ENCODE measurements at regions not wholly inside any gene's neighbourhood (a gene's known extent, or its start where the extent isn't known, plus 50 kb on each side); places are given as distances from the start of the nearest gene placed in this dataset.
A peak's percentile ranks its signal among the peaks of the same experiment; 100 is the strongest.

DNA sequence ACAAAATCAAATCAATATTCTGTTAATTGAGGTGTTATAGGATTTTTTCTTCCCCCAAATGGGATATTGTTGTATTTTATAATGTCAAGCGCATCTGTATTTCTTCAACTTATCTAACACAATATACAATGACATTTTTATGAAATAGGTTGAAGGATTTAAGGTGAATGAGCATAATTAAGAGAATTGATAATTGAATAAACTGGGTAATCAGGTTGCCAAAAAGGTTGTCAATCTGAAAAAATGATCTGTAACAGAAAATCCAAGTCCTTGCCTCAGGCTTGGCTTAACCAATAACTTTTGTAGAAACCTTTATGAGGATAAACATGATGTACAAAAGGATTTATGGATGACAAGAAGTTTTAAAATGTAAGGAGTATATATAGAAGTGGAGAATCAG is 1101.7 kb upstream of the EYS start:
- Histone ChIP-seq H3K36me3 (ENCODE audit: control insufficient read depth in 2 of 3, insufficient read depth in 3 of 3, low read length in 3 of 3) (no peaks in the 10 kb centered on the region), H3K9me3 (ENCODE audit: control insufficient read depth in 2 of 3, insufficient read depth in 1 of 3, low read length in 3 of 3) (no peaks in the 10 kb centered on the region), H3K27me3 (ENCODE audit: control insufficient read depth, insufficient read depth, low read length) (no peaks in the 10 kb centered on the region), H3K4me1 (ENCODE audit: control insufficient read depth in 2 of 3, insufficient read depth in 2 of 3, low read depth in 1 of 3, low read length in 3 of 3) (no peaks in the 10 kb centered on the region), H3K4me3 (ENCODE audit: low read length in 3 of 3) (no peak overlapping the region), H3K9ac (ENCODE audit: low read length in 3 of 3) (no peak overlapping the region), H3K27ac (ENCODE audit: low read depth in 2 of 2, low read length in 2 of 2) (no peak overlapping the region)
- FAIRE-seq: no peak
- TF ChIP-seq CTCF (IDR thresholded peaks at IDR 0.05; ENCODE audit: borderline replicate concordance, extremely low read depth, insufficient read depth): no peak
- intact Hi-C loops (cut with DNase I): no loop called here
- DNase-seq: no peak

DNA sequence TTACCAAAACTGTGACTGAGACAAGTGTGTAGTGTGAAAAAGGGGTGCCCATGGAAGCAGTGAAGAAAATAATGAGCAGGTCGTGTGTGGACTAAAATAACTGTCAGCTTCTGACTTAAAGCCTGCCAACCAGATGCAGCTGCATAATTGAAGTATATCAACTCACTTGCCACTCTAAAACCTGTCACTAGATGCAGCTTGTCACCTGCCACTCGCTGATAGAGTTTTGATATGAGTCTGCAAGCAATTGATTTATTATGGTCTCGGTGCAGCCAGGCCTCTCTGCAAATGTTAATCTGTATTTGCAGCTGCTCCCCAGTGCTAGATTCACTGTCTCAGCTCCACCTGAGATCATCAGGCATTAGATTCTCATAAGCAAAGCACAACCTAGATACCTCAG is 1090.0 kb upstream of the EYS start:
- H3K4me3 ChIP-seq (ENCODE audit: low read length in 3 of 3): no peak overlapping the region
- H3K27ac ChIP-seq (ENCODE audit: low read depth in 2 of 2, low read length in 2 of 2): no peak overlapping the region
- DNase-seq (no peak), FAIRE-seq (no peak)
- H3K27me3 ChIP-seq (ENCODE audit: control insufficient read depth, insufficient read depth, low read length): no peaks in the 10 kb centered on the region
- H3K36me3 ChIP-seq (ENCODE audit: control insufficient read depth in 2 of 3, insufficient read depth in 3 of 3, low read length in 3 of 3): no peaks in the 10 kb centered on the region
- no peak overlapping the region for H3K9ac ChIP-seq (ENCODE audit: low read length in 3 of 3)
- TF ChIP-seq CTCF (IDR thresholded peaks at IDR 0.05; ENCODE audit: borderline replicate concordance, extremely low read depth, insufficient read depth): no peak
- intact Hi-C loops (cut with DNase I): no loop called here
- H3K4me1 ChIP-seq (ENCODE audit: control insufficient read depth in 2 of 3, insufficient read depth in 2 of 3, low read depth in 1 of 3, low read length in 3 of 3): no peaks in the 10 kb centered on the region
- no peaks in the 10 kb centered on the region for H3K9me3 ChIP-seq (ENCODE audit: control insufficient read depth in 2 of 3, insufficient read depth in 1 of 3, low read length in 3 of 3)

DNA sequence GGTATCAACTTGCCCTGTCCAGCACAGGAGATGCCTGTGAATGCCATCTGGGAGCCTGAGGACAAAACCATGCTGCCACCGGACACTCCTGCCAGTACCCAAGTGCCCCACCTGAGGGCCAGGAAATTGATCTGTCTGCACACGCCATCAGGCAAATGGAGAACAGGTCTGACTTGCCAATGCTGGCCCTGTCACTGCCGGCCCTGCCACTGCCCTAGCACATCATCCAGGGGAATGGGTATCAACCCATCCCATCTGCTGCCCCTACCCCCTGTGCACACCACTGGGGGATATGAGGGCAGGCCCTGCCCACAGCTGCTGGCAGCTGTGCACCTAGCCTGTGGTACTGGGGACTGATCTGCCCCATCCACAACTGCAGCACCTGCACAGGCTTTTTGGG is 1081.6 kb upstream of the EYS start:
- Histone ChIP-seq H3K9ac (ENCODE audit: low read length in 3 of 3) (no peak overlapping the region), H3K4me3 (ENCODE audit: low read length in 3 of 3) (no peak overlapping the region), H3K27ac (ENCODE audit: low read depth in 2 of 2, low read length in 2 of 2) (no peak overlapping the region), H3K27me3 (ENCODE audit: control insufficient read depth, insufficient read depth, low read length) (no peaks in the 10 kb centered on the region), H3K9me3 (ENCODE audit: control insufficient read depth in 2 of 3, insufficient read depth in 1 of 3, low read length in 3 of 3) (no peaks in the 10 kb centered on the region), H3K36me3 (ENCODE audit: control insufficient read depth in 2 of 3, insufficient read depth in 3 of 3, low read length in 3 of 3) (no peaks in the 10 kb centered on the region), H3K4me1 (ENCODE audit: control insufficient read depth in 2 of 3, insufficient read depth in 2 of 3, low read depth in 1 of 3, low read length in 3 of 3) (no peaks in the 10 kb centered on the region)
- no peak for TF ChIP-seq CTCF (IDR thresholded peaks at IDR 0.05; ENCODE audit: borderline replicate concordance, extremely low read depth, insufficient read depth)
- FAIRE-seq (no peak), DNase-seq (peak in 1 of 5 donors; percentile 22)
- intact Hi-C loops (cut with DNase I): no loop called here

DNA sequence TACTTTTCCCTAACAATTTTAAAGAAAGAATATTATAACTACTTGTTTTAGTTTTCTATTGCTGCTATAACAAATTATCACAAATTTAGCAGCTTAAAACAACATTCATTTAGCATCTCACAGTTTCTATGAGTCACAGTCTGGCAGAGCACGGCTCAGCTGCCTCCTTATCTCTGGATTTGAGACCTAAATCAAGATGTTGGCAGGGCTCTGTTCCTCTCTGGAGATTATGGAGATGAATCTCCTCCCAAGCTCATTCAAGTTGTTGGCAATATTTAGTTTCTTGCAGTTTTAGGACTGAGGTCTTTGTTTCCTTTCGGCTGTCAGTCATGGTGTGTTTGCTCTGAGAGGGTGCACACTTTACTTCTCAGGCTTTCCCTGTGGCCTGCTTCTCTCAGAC is 1065.8 kb upstream of the EYS start:
- Histone ChIP-seq H3K36me3 (ENCODE audit: control insufficient read depth in 2 of 3, insufficient read depth in 3 of 3, low read length in 3 of 3) (no peaks in the 10 kb centered on the region), H3K9ac (ENCODE audit: low read length in 3 of 3) (no peak overlapping the region), H3K4me3 (ENCODE audit: low read length in 3 of 3) (no peak overlapping the region), H3K27me3 (ENCODE audit: control insufficient read depth, insufficient read depth, low read length) (no peaks in the 10 kb centered on the region), H3K27ac (ENCODE audit: low read depth in 2 of 2, low read length in 2 of 2) (no peak overlapping the region), H3K4me1 (ENCODE audit: control insufficient read depth in 2 of 3, insufficient read depth in 2 of 3, low read depth in 1 of 3, low read length in 3 of 3) (no peaks in the 10 kb centered on the region), H3K9me3 (ENCODE audit: control insufficient read depth in 2 of 3, insufficient read depth in 1 of 3, low read length in 3 of 3) (peaks cover 0 to 5% (median 2%) of the 10 kb centered on the region in 3 donors)
- TF ChIP-seq CTCF (IDR thresholded peaks at IDR 0.05; ENCODE audit: borderline replicate concordance, extremely low read depth, insufficient read depth): no peak
- DNase-seq (no peak), FAIRE-seq (no peak)
- intact Hi-C loops (cut with DNase I): no loop called here
